Mononuclear cell (primary cell): ENCODE measurements at regions not wholly inside any gene's neighbourhood (a gene's known extent, or its start where the extent isn't known, plus 50 kb on each side); places are given as distances from the start of the nearest gene placed in this dataset.

ENCODE experiments used
- H3K27me3 ChIP-seq: 2 replicates; pipeline ENCODE4 v1.6.0; 2011; ENCODE audit warnings: low read length, control low read depth; ENCODE audit not compliant: insufficient read depth
- H3K4me1 ChIP-seq: 2 replicates; pipeline ENCODE4 v1.5.1; 2011; ENCODE audit warnings: mild to moderate bottlenecking, low read length, control low read depth; ENCODE audit not compliant: insufficient read depth
- H3K4me3 ChIP-seq: 2 replicates; pipeline ENCODE4 v1.5.1; 2011; ENCODE audit warnings: mild to moderate bottlenecking, low read length, moderate library complexity
- H3K9me3 ChIP-seq: 2 replicates; pipeline ENCODE4 v1.5.1; 2011; ENCODE audit warnings: low read depth, mild to moderate bottlenecking, control low read depth, low read length

- Histone ChIP-seq H3K4me3 (no peak overlapping the region), H3K4me1 (peaks cover 73% of the 10 kb centered on the region), H3K27me3 (no peaks in the 10 kb centered on the region), H3K9me3 (no peaks in the 10 kb centered on the region)
Observed at GRCh38 chr6:15086348-15087158, 159.3 kb upstream of the JARID2 start.

GRCh38 chr6:15087186-15087589, 158.7 kb upstream of the JARID2 start:
- H3K4me1 ChIP-seq = peaks cover 74% of the 10 kb centered on the region
- no peak overlapping the region for H3K4me3 ChIP-seq
- no peaks in the 10 kb centered on the region for H3K9me3 ChIP-seq
- H3K27me3 ChIP-seq = no peaks in the 10 kb centered on the region

- Histone ChIP-seq H3K27me3 (no peaks in the 10 kb centered on the region), H3K9me3 (no peaks in the 10 kb centered on the region), H3K4me1 (peaks cover 69% of the 10 kb centered on the region), H3K4me3 (no peak overlapping the region)
Observed at GRCh38 chr6:15088904-15089568, 156.8 kb upstream of the JARID2 start.

GRCh38 chr6:15089569-15090144, 156.2 kb upstream of the JARID2 start:
- no peaks in the 10 kb centered on the region for H3K27me3 ChIP-seq
- H3K4me1 ChIP-seq = peaks cover 65% of the 10 kb centered on the region
- no peaks in the 10 kb centered on the region for H3K9me3 ChIP-seq
- no peak overlapping the region for H3K4me3 ChIP-seq

GRCh38 chr6:15090145-15090579, 155.7 kb upstream of the JARID2 start:
- Histone ChIP-seq H3K9me3 (no peaks in the 10 kb centered on the region), H3K27me3 (no peaks in the 10 kb centered on the region), H3K4me3 (no peak overlapping the region), H3K4me1 (peaks cover 60% of the 10 kb centered on the region)

GRCh38 chr6:15090745-15091384, 155.0 kb upstream of the JARID2 start:
- no peaks in the 10 kb centered on the region for H3K9me3 ChIP-seq
- no peaks in the 10 kb centered on the region for H3K27me3 ChIP-seq
- H3K4me3 ChIP-seq = no peak overlapping the region
- H3K4me1 ChIP-seq = peaks cover 56% of the 10 kb centered on the region

- H3K4me1 ChIP-seq = no peaks in the 10 kb centered on the region
- no peaks in the 10 kb centered on the region for H3K27me3 ChIP-seq
- H3K4me3 ChIP-seq = no peak overlapping the region
- H3K9me3 ChIP-seq = no peaks in the 10 kb centered on the region
Observed at GRCh38 chr6:15096894-15097837, 148.7 kb upstream of the JARID2 start.

- H3K4me3 ChIP-seq = no peak overlapping the region
- no peaks in the 10 kb centered on the region for H3K9me3 ChIP-seq
- no peaks in the 10 kb centered on the region for H3K4me1 ChIP-seq
- no peaks in the 10 kb centered on the region for H3K27me3 ChIP-seq
Observed at GRCh38 chr6:15101130-15101529, 144.7 kb upstream of the JARID2 start.

GRCh38 chr6:15102241-15102640, 143.6 kb upstream of the JARID2 start:
- Histone ChIP-seq H3K27me3 (no peaks in the 10 kb centered on the region), H3K9me3 (no peaks in the 10 kb centered on the region), H3K4me1 (no peaks in the 10 kb centered on the region), H3K4me3 (no peak overlapping the region)

- Histone ChIP-seq H3K4me1 (peaks cover 6% of the 10 kb centered on the region), H3K27me3 (no peaks in the 10 kb centered on the region), H3K4me3 (no peak overlapping the region), H3K9me3 (no peaks in the 10 kb centered on the region)
Observed at GRCh38 chr6:15106958-15107643, 138.8 kb upstream of the JARID2 start.

- H3K9me3 ChIP-seq = no peaks in the 10 kb centered on the region
- no peak overlapping the region for H3K4me3 ChIP-seq
- peaks cover 6% of the 10 kb centered on the region for H3K4me1 ChIP-seq
- H3K27me3 ChIP-seq = no peaks in the 10 kb centered on the region
Observed at GRCh38 chr6:15107644-15108382, 138.1 kb upstream of the JARID2 start.

- Histone ChIP-seq H3K27me3 (no peaks in the 10 kb centered on the region), H3K9me3 (no peaks in the 10 kb centered on the region), H3K4me1 (peaks cover 6% of the 10 kb centered on the region), H3K4me3 (no peak overlapping the region)
Observed at GRCh38 chr6:15108383-15108715, 137.5 kb upstream of the JARID2 start.

GRCh38 chr6:15109338-15110090, 136.4 kb upstream of the JARID2 start:
- peaks cover 6% of the 10 kb centered on the region for H3K4me1 ChIP-seq
- H3K4me3 ChIP-seq = no peak overlapping the region
- H3K9me3 ChIP-seq = no peaks in the 10 kb centered on the region
- H3K27me3 ChIP-seq = no peaks in the 10 kb centered on the region
